Daoy (cell line): ENCODE measurements at regions not wholly inside any gene's neighbourhood (a gene's known extent, or its start where the extent isn't known, plus 50 kb on each side); places are given as distances from the start of the nearest gene placed in this dataset.

Experiments used
- DNase-seq: peaks from one replicate; pipeline ENCODE4 v3.0.0-alpha.2; 2015; ENCODE audit warnings: low read depth

DNA sequence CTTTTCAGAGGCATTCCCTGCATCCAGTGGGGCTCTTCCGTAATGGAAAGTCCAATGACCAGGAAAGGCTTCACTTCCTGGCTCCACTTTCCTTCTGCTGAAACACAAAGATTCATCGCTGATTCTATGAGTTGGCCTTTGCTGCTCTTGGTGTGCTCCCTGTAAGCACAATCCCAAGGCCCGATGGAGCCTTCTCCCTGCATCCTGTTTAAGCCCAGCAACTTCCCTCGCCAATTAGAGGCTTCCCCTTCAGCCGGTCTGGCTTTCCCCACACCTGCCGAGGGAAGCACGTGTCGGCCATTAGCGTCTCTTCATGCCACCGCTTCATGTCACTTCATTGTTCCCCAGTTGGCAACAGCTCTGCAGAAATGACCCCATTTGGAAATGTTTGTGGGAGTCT, 693.9 kb downstream of the MED13L start:
- no peak for DNase-seq

DNA sequence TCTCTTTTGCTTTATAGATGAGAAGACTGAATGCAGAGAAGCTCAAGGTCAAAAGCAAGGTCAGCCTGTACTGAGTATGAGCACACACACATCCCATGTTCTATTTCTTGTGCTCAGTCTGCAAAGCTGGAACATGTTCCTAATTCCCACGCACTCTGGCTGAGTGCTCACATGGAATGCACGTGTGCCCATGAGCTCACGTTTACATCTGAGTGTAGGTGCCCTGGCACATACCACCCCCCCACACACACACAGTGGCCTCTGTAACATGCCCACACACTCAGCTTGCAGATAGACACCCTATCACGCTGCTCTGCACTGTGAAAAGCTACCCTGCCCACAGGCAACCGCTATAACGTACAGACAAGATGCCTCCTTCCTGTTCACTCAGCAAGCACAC, 700.1 kb downstream of the MED13L start:
- no peak for DNase-seq

DNA sequence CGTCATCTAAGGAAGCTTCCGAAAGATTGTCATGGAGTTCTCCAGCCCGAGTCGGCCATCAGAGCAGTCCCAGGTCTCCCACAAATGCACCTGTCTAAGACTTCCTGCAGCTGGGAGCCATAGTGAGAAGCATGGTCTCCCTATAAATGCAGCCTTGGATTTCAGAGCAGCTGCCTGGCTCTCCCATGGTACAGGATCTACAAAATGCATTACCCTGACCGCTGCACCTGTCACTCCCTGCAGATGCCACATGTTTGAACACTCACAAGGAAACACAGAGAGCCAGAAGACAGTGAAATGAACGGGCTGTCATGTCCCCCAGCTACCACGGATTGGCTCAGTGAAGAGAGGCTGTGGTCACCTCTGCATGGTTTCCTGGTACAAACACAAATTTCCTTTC, 702.7 kb downstream of the MED13L start:
- no peak for DNase-seq

DNA sequence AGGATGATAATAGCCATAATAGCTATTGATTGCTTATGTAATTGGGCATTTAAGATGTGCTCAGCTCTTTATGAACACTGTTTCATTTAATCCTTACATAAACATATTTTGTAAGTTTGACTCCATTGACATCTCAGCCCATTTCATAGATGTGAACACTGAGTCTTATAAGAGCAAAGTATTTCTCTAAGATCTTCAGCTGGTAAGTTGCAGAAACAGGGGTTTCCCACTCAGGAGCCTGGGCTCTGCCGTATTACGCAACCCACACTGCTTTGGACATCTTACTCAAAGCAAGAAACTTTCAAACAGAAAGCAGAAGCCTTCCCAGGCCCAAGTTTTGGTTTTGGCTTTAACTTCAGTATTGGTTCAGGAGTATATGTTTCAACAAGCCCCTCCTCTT, 705.1 kb downstream of the MED13L start:
- no peak for DNase-seq

DNA sequence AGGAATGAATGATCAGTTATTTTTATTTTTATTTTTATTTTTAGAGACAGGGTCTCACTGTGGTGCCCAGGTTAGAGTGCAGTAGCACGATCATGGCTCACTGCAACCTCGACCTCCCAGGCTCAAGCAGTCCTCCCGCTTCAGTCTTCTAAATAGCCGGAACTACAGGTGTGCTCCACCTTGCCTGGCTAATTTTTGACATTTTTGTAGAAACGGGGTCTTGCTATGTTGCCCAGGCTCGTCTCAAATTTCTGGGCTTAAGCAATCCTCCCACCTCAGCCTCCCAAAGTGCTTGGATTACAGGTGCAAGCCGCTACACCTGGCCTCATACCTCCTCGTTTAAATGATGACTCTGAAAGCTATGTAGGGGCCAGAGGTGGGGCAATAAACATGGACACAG, 706.0 kb downstream of the MED13L start:
- no peak for DNase-seq

DNA sequence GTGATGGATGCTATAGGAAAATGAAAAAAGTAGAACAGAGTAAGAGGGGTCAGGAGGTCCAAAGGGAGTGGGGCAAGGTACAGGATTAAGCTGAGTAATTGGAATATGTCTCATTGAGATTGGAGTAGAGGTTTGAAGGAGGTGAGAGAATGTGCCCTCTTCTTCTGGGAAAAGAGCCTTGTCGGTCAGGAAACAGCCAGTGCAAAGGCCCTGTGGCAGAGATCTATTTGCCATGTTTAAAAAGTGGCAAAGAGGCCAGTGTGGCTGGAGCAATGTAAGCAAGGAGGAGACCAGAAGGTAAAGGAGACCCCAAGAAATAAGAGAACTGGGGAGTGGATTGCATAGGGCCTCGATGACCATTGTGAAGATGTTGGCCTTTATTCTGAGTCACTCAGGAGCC, 706.5 kb downstream of the MED13L start:
- no peak for DNase-seq

DNA sequence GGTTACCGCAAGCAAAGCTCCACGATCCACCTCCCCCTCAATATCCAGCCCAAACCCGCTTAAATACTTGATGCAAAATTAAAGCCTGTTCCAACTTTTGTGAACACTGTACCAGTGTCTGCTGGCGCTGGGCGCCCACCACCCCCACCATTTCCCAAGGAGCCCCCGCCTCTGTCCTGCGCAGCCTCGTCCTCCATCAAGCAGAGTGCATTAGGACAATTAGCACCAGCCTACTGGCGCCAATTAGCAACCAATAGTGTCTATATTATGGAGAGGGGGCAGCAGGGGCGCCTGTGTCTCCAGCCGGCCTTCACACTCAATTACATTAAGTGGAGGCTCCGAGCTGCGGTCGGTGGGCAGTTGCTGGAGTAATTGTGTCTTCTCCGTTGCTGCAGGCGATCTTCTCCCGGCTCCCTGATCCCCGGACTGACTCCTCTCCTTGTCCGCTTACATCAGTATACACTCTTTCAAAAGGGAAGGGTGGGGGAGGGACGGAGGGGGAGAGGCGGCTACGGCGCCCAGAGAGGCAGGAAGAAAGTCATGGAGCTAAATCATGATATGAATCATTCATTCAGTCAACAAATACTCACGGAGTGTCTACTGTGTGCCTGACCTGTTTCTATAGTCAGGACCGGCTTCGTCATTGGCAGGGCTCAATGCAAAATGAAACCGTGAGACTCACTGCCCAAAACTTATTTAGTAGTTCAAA, 707.3 kb downstream of the MED13L start:
- DNase-seq: peak; percentile 80

DNA sequence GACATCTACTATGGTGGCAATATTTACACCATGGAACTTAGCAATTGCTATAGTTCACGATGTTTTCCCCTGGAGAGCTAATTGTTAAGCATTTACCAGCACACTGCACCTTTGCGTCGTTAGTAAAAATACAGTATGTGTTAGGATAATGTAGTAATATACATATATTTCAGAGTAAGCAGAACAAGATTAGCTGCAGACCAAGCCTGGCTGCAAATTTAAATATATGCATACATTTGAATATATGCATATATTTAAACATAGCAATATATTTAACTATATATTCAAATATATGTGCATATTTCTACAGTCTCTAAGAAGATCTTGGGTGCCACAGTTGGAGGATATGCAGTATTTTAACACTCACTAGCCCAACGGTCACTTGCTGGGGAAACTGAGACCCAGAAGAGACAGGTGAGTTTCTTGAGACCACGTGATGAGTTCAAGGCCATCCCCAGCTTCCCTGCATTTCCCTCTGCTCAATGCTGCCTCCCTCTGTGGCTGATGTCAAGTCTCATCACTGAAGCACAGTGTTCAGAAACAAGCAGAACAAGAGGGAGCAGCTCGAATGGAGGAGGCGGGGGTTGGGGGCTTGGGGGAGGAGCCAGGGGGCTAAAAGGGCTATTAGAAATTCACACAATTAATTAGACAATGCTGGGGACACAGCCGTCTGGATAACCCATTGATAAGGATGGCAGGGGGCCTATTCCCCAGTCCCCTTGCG, 708.0 kb downstream of the MED13L start:
- peak; percentile 35 for DNase-seq

DNA sequence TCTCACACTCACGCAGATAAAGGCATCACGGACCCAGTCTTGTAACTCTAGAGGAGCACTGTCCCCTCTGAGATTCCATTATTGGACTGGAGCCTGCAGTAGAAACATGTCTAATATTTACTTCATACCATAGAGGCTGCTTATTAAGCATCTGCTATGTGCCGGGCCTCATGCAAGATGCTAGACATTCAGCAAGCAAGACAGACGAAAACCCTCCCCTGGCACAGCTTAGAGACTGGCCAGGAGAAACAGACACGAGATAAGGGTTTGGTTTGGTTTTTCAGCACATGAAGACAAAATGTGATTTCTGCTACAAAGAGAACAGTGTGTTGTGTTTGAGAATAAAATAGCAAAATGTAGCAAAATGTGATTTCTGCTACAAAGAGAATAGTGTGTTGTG, 719.2 kb downstream of the MED13L start:
- DNase-seq: no peak

DNA sequence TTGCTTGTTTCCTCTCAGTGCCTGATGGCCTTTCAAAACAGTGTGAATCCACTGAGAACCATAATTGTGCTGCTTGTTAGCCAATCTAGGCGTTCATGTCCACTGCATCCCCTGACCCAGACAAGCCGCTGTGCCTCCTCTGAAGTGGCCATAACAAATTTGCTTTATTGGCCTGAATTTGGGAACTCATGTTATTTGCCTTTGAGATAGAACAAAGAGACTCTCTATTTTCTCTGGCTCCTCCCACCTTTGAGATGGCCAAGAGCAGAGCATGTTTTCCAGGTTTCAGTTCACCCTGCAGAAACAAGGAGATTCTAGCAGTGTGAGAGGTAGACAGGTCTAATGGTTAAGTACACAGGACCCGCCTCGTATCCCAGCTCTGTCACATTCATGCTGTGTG, 723.9 kb downstream of the MED13L start:
- no peak for DNase-seq

DNA sequence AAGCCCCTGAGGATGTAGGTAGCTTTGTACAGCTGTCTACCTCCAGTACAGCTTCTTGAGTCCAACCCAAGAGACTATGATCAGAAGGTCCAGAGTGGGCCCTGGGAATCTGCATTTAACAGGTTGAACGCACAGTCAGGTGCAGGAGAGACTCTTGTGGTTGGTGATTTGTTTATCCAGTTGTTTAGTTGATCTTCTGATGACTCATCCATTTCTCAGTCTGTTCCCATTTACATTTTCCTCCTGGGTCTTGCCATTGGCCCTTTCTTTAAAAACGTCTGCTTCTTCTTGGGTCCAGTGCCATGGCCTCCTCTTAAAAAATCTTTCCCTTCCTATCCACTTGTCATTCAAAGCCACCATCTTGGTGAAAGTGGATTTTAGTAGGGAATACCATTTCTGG, 734.2 kb downstream of the MED13L start:
- peak; percentile 6 for DNase-seq

DNA sequence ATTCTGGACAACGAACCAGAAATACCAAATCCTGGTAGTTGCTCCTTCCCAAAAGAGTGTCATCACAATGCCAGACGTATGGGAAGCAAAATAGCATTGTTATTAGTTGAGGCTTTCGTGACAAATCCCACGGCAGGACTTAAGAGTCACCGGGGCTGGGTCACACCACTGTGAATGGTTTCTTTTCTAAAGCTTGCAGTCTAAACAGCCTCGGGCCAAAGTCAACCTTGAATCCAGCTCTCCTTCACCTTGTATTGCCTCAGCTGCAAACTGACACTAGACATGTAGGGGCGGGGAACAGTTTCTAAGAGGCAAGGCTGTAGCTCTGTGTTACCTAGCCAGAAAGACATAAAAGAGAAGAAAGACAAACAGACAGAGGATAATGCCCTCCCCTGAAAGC, 734.8 kb downstream of the MED13L start:
- DNase-seq: peak; percentile 64

DNA sequence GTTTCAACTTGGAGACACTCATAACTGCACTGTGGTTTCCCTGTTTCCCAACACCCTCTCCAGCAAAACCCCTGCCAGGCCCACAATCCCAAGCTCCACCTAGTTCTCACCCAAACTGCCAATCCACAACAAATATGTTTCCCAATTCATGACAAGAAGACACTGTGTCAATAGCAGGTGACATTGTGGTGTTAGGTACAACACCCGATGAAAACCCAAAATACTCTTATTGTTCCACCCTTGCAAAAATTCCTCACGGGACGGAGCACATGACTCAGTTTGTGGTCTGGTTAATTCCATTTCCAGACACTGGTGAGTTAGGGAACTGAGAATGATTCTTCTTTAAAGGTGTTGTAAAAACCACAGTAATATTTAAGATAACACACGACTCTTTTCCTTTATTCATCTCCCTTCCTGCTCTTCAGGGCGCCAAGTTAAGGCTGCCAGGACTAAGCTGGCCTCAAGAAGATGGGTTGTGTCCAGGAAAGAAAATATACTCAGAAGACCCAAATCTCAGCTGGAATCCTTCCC, 735.5 kb downstream of the MED13L start:
- DNase-seq: peak; percentile 43

DNA sequence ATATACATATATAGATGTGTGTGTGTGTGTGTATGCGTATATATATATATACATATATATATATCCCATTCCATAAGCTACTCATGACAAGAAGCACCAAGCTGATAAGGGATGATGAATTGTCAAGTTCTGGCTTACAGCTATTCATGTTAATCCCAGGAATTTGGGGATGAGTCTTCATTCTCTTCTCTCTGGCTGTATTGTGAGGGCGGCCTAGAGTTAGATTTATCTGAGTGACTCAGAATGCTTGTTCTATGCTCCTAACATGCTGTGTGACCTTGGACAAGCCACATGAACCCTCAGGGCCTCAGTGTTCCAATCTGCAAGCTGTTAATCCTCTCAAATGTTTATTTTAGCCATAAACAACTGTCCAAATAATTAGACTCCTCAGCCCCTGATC, 749.0 kb downstream of the MED13L start:
- no peak for DNase-seq

DNA sequence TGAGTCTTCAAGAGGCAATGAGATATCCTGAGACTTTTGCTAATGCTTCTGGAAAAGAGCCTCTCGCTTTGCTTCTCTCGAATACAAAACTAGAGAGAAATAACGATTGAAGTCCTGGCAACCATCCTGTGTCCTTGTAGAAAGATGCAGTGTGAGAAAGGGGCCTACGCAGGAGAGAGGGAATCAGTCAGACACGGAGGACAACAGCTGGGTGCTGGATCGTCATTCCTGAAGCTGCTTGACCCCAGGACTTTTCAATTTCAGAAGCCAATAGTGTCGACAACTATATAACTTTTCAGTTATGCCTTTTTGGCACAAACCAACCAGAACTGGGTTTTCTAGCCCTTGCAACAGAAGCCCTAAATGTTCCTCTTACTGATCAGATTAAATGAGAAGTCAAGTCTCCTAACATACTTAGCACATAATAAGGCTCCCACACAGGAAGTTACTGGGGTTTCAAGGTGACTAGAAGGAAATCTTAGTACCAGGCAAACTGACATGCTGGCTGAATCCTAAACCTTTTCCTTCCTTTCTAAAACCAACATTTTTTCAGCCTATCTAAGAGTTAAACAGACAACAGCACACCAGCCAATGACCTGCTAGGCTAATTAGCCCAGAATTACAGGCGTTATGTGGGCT, 755.6 kb downstream of the MED13L start:
- DNase-seq: no peak

DNA sequence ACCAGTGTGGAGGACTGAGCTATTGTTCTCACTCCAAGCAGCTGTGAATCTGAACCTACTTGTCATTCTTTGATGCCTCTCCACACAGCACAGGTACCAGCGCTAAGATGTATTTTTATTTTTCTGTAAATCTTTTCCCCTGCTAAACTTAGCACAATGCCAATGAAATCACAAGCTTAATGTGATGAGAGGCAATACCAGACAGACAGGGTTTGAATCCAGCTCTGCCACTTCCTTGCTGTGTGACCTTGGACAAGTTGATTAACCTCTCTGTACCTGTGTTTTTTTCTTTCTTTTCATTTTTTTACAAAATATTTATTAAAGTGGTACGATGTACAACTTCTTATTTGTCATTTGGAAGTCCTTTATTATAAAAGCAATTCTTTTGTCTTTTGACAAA, 757.6 kb downstream of the MED13L start:
- DNase-seq: no peak

DNA sequence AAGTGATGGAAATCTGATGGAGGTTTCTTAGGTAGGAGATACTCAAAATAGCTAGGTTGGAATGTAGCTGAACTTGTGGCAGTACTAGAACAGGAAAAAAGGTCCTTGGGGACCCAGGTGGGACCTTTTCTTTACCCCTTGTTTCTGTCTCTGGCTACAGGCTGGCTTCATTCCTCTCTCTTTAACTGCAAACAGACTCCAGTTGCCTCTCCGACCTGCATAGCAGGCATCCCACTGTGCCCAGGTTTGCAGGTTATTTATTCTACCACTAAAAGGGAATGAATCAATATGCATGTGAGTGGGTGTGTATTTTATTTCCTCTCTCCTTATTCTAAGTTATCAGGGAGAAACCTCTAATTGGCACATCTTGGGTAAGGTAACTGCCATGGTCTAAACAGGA, 758.1 kb downstream of the MED13L start:
- no peak for DNase-seq

DNA sequence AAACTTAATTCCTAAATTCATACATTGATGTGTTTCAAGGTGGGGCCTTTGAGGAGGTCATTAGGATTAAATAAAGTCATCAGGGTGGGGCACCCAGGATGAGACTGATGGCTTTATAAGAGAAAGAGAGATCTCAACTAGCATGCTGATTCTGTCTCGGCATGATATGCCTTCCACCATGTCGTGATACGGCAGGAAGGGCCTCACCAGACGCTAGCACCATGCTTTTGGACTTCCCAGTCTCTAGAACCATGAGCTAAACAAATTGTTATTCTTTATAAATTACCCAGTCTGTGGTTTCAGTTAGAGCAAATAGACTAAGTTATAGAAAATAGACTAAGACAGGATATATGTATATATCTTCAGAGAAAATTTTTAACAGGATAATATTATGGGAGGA, 759.6 kb downstream of the MED13L start:
- DNase-seq: no peak

DNA sequence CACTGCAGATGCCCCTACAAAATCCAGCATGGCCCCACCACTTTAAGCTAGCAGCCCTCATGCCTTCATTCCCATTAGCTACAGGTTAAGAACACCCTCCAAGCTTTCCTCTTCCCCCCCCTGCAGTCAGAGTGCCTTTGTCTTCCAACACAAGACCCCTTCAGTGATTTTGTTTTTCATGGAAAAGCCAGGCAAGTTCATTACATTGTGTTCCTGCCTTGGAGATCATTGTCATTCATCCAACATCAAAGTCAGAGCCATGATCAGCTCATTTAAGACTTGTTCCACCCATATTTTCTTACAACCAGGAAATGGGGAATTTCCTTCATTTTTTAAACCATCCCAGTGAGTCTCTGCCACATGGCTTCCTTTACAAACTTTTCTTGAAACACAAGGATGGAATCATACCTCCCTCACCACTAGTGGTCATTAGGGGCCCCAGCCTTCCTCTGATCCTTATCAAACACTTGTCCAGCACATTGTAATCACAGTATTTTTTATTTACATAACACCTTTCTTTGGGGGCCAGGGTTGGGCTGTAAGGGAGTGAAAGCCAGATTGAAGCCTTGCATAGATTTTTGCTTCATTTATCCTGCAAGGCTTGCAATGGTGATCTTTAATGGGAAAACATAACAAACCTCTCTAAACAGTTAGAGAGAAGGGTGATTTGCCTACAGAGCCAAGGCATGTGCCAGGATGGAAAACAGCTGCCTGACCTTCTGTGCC, 765.3 kb downstream of the MED13L start:
- DNase-seq: no peak

DNA sequence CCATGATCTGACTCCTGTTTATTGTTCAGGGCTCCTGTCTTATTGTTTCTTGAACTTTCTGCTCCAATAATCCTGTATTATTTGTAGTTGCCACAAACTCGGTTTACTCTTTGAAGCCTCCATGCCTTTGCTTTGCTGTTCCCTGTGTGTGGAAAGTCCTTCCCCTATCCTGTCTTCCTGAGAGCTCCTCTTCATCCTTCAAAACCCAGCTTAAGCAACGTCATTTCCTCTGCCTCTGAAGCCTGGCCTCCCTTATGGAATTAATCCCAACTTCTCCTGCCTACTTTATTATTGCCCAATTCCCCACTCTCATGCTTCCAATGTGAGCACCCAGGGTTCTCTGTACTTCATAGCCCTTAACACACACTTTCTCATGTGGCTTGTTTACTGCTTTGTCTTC, 766.2 kb downstream of the MED13L start:
- no peak for DNase-seq

DNA sequence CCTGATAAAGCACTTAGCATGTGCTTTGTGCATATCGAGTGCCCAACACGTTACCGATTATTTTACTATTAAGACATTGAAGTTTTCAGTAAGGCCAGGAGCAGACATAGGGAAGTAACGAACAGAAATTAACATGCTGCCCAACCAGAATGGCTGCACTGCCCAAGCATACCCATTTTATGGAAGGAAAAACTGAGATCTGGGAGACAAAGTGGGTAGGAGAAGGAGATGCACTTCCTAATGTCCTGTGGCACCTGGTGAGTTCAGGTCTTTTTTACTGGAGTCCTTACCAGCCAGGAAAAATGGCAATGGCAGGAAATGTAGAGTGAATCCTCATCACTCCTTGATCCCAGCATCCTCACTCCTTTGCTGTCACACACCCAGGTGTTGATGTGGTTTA, 768.5 kb downstream of the MED13L start:
- no peak for DNase-seq
